Naive thymus-derived CD8-positive, alpha-beta T cell (primary cell): ENCODE measurements at regions not wholly inside any gene's neighbourhood (a gene's known extent, or its start where the extent isn't known, plus 50 kb on each side); places are given as distances from the start of the nearest gene placed in this dataset.

Experiments used
- ATAC-seq, 2 donors: fragments of 150-1000 bp; cut with Tn5 transposase in 1 of 2; sonication (Bioruptor Pico), chemical (Tn5 transposase) in 1 of 2; 1 replicate in 1 of 2; 2 replicates in 1 of 2; pipeline ENCODE4 v1.10.0; 2021; ENCODE audit warnings: mild to moderate bottlenecking in 2 of 2, moderate library complexity in 2 of 2
- POLR2A ChIA-PET: fragments of 350-600 bp; sonication (Branson Sonifier 250); formaldehyde crosslinking; loops from one replicate; lab custom pipeline; 2021; ENCODE audit warnings: antibody characterized with exemption; lab: Charles Lee
- DNase-seq, 10 donors: peaks; one replicate each; pipeline versions ENCODE4 v3.0.0 to v3.0.0-alpha.2; 2020 to 2022
- H3K27ac Mint-ChIP-seq, 10 donors: one replicate each; pipeline ENCODE4 v1.8.0; 2020 to 2022; ENCODE audit warnings: mild to moderate bottlenecking in 10 of 10, mixed read lengths in 10 of 10, moderate library complexity in 4 of 10, inconsistent platforms in 1 of 10
- H3K27me3 Mint-ChIP-seq, 5 donors: one replicate each; pipeline ENCODE4 v1.8.0; 2021 to 2022; ENCODE audit warnings: mixed read lengths in 5 of 5
- H3K36me3 Mint-ChIP-seq, 3 donors: one replicate each; pipeline ENCODE4 v1.8.0; 2020 to 2022; ENCODE audit warnings: mixed read lengths in 3 of 3, mild to moderate bottlenecking in 2 of 3, inconsistent platforms in 1 of 3
- H3K4me1 Mint-ChIP-seq, 4 donors: one replicate each; pipeline ENCODE4 v1.8.0; 2021 to 2022; ENCODE audit warnings: mixed read lengths in 4 of 4
- H3K4me3 Mint-ChIP-seq, 10 donors: one replicate each; pipeline ENCODE4 v1.8.0; 2020 to 2022; ENCODE audit warnings: mild to moderate bottlenecking in 10 of 10, mixed read lengths in 10 of 10, moderate library complexity in 6 of 10, inconsistent platforms in 1 of 10
- H3K9me3 Mint-ChIP-seq, 9 donors: one replicate each; pipeline ENCODE4 v1.8.0; 2020 to 2022; ENCODE audit warnings: mixed read lengths in 9 of 9, mild to moderate bottlenecking in 3 of 9, inconsistent platforms in 1 of 9, moderate library complexity in 1 of 9

DNA sequence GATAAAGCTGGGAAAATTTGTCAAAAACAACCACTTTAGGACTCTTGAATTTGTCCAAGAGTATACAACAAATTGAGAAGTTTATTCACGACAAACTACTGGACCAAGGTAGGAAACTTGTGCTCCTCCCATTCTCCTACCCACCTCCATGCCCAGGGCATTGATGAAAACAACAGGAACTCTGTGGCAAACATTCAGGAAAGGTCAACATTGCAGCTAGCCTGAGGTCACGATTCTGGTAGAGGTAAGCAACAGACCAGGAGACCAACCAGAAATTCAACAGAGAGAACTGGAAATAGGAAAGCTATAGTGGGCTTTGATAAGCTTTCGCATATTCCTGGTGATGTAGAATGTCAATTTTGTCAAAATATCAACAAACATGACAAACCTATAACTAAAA is 209.1 kb upstream of the CTAGE1 start:
- ATAC-seq = no peak
- H3K27ac Mint-ChIP-seq = no peak overlapping the region
- peaks cover 4 to 31% (median 8%) of the 10 kb centered on the region in 5 donors for H3K27me3 Mint-ChIP-seq
- no peak overlapping the region for H3K4me3 Mint-ChIP-seq
- no peaks in the 10 kb centered on the region for H3K4me1 Mint-ChIP-seq
- H3K9me3 Mint-ChIP-seq = peaks cover 0 to 14% (median 5%) of the 10 kb centered on the region in 9 donors
- no peaks in the 10 kb centered on the region for H3K36me3 Mint-ChIP-seq
- no peak for DNase-seq
- POLR2A ChIA-PET = no interaction called here

DNA sequence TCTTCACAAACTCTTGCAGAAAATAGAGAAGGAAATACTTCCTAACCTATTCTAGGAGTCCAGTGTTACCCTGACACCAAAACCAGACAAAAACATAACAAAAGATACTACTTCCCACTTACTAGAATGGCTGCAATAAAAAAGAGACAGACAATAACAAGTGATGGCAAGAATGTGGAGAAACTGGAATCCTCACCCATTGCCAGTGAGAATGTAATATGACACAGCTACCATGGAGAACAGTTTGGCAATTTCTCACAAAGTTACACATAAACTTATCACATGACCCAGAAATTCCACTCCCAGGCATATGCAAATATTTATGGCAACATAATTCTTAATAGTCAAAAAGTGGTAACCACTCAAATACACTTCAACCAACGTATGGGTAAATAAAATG is 209.8 kb upstream of the CTAGE1 start:
- peaks cover 4 to 31% (median 8%) of the 10 kb centered on the region in 5 donors for H3K27me3 Mint-ChIP-seq
- peaks cover 0 to 13% (median 3%) of the 10 kb centered on the region in 9 donors for H3K9me3 Mint-ChIP-seq
- no peaks in the 10 kb centered on the region for H3K4me1 Mint-ChIP-seq
- DNase-seq (no peak), ATAC-seq (no peak)
- no peak overlapping the region for H3K4me3 Mint-ChIP-seq
- no peaks in the 10 kb centered on the region for H3K36me3 Mint-ChIP-seq
- POLR2A ChIA-PET = no interaction called here
- no peak overlapping the region for H3K27ac Mint-ChIP-seq

DNA sequence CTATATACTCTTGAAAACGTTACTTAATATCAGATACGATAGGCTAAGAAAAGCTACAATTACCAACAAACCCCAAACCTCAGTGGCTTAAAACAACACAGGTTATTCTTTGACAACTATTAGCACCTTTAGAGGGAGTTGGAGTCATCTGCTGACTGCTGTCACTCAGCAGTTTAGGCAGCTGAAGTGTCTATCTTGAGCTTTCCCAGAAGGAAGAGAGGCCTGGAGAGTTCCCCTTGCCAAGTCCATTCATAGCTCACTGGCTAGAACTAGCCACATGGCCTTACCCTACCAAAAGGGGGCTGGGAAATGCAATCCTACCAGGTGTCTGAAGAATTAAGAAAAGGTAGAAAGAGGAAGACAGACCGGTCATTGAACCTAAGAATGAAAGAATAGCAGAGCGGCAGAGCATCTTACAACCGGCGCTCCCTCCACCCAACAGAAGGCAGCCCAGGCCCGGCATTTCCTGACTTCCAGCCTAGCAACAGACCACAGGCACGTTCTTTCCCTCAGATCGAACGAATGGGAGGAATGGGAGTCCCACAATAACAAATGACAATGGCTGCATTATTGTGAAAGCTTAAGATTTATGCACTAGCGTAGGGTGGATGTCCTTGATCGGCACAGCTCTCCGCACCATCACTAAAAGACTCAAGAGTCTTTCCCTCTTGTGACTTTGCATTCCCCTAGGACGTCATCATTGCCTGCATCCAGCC is 211.2 kb upstream of the CTAGE1 start:
- peaks cover 0 to 13% (median 3%) of the 10 kb centered on the region in 9 donors for H3K9me3 Mint-ChIP-seq
- DNase-seq (no peak), ATAC-seq (no peak)
- peaks cover 5 to 31% (median 7%) of the 10 kb centered on the region in 5 donors for H3K27me3 Mint-ChIP-seq
- POLR2A ChIA-PET = no interaction called here
- no peak overlapping the region for H3K4me3 Mint-ChIP-seq
- H3K36me3 Mint-ChIP-seq = no peaks in the 10 kb centered on the region
- no peak overlapping the region for H3K27ac Mint-ChIP-seq
- H3K4me1 Mint-ChIP-seq = no peaks in the 10 kb centered on the region

DNA sequence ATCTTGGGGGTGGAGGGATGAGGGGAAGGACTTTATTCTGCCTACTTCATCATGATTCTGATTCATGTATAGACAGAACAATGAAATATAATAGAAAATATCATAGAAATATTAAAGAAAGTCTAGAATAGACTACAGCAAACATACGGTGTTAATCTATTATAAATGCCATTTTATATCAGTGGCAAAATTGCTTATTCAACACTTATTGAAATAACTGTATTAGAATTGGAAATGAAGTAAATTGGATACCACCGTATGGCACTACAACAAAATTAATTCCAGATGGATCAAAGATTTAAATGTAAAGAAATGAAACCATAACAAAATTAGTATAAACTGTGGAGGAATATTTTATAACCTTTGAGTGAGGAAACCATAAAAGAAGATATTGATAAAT is 213.3 kb upstream of the CTAGE1 start:
- H3K9me3 Mint-ChIP-seq = peaks cover 0 to 19% (median 2%) of the 10 kb centered on the region in 9 donors
- POLR2A ChIA-PET = no interaction called here
- no peak overlapping the region for H3K27ac Mint-ChIP-seq
- peaks cover 2 to 24% (median 6%) of the 10 kb centered on the region in 5 donors for H3K27me3 Mint-ChIP-seq
- no peak for ATAC-seq
- no peak for DNase-seq
- no peaks in the 10 kb centered on the region for H3K4me1 Mint-ChIP-seq
- no peak overlapping the region for H3K4me3 Mint-ChIP-seq
- H3K36me3 Mint-ChIP-seq = peaks cover 0 to 2% (median 0%) of the 10 kb centered on the region in 3 donors

GRCh38 chr18:22632191-22632590 is 214.5 kb upstream of the CTAGE1 start:
- ATAC-seq (no peak), DNase-seq (no peak)
- Mint-ChIP-seq H3K27ac (no peak overlapping the region), H3K36me3 (peaks cover 0 to 5% (median 0%) of the 10 kb centered on the region in 3 donors), H3K4me1 (no peaks in the 10 kb centered on the region), H3K27me3 (peaks cover 4 to 15% (median 9%) of the 10 kb centered on the region in 5 donors), H3K4me3 (no peak overlapping the region), H3K9me3 (peaks cover 2 to 24% (median 6%) of the 10 kb centered on the region in 9 donors)
- POLR2A ChIA-PET = no interaction called here

- ATAC-seq = no peak
- Mint-ChIP-seq H3K27ac (no peak overlapping the region), H3K36me3 (peaks cover 0 to 5% (median 0%) of the 10 kb centered on the region in 3 donors), H3K9me3 (peaks cover 3 to 23% (median 11%) of the 10 kb centered on the region in 9 donors), H3K4me3 (no peak overlapping the region), H3K27me3 (peaks cover 4 to 17% (median 6%) of the 10 kb centered on the region in 5 donors), H3K4me1 (no peaks in the 10 kb centered on the region)
- no peak for DNase-seq
- POLR2A ChIA-PET = interaction anchor here (0.7 kb wide), 1 partner anchor 335 kb away, joined by 4 read pairs; no protein-coding TSS in a partner anchor
Observed at GRCh38 chr18:22634464-22634863, 216.7 kb upstream of the CTAGE1 start.

DNA sequence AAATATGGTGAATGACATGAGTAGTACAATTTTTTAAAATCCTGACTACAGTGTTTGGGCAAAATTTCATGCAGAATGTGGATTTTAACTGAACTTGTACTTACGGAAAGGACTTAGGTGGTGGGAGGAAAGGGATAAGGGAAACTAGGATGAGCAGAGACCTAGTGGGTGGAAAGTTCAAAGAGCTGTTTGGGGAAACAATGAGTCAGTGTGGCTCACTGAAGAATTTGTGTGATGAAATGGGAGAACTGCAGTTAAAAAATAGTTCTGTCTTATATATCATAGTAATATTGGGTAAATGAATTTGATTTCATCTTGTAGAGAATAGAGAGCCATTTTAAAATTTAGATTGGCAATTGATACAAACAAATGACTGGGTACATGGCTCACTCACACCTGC is 220.1 kb upstream of the CTAGE1 start:
- Mint-ChIP-seq H3K27ac (no peak overlapping the region), H3K4me1 (no peaks in the 10 kb centered on the region), H3K9me3 (peaks cover 3 to 24% (median 14%) of the 10 kb centered on the region in 9 donors), H3K27me3 (peaks cover 4 to 17% (median 6%) of the 10 kb centered on the region in 5 donors), H3K36me3 (peaks cover 0 to 12% (median 0%) of the 10 kb centered on the region in 3 donors), H3K4me3 (no peak overlapping the region)
- DNase-seq (no peak), ATAC-seq (no peak)
- POLR2A ChIA-PET = no interaction called here

GRCh38 chr18:22639026-22639463 is 221.3 kb upstream of the CTAGE1 start:
- DNase-seq = no peak
- Mint-ChIP-seq H3K27ac (no peak overlapping the region), H3K4me3 (no peak overlapping the region), H3K9me3 (peaks cover 3 to 24% (median 14%) of the 10 kb centered on the region in 9 donors), H3K27me3 (peaks cover 3 to 17% (median 6%) of the 10 kb centered on the region in 5 donors), H3K36me3 (peaks cover 0 to 12% (median 0%) of the 10 kb centered on the region in 3 donors), H3K4me1 (no peaks in the 10 kb centered on the region)
- POLR2A ChIA-PET = no interaction called here
- ATAC-seq = no peak

DNA sequence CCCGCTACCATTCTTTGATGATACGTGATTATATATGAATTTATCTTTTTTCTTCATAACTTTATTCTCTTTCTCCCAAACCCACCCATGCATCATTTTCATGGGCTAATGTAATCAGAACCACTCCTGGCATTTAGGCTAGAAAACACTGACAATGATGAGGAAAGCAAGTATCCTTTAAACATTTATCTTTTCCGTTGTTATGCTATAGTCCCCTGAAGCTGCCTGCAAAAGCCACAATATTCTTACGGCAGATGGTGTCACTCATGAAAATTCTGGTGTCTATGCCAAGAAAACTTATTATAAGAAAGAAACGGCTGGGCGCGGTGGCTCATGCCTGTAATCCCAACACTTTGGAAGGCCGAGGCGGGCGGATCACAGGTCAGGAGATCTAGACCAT is 221.8 kb upstream of the CTAGE1 start:
- H3K36me3 Mint-ChIP-seq = peaks cover 0 to 12% (median 0%) of the 10 kb centered on the region in 3 donors
- peaks cover 3 to 24% (median 14%) of the 10 kb centered on the region in 9 donors for H3K9me3 Mint-ChIP-seq
- H3K27me3 Mint-ChIP-seq = peaks cover 3 to 17% (median 4%) of the 10 kb centered on the region in 5 donors
- H3K4me1 Mint-ChIP-seq = no peaks in the 10 kb centered on the region
- no peak overlapping the region for H3K4me3 Mint-ChIP-seq
- DNase-seq (no peak), ATAC-seq (no peak)
- H3K27ac Mint-ChIP-seq = no peak overlapping the region
- POLR2A ChIA-PET = no interaction called here

- Mint-ChIP-seq H3K27me3 (peaks cover 3 to 17% (median 4%) of the 10 kb centered on the region in 5 donors), H3K4me1 (no peaks in the 10 kb centered on the region), H3K27ac (no peak overlapping the region), H3K9me3 (peaks cover 3 to 24% (median 13%) of the 10 kb centered on the region in 9 donors), H3K36me3 (peaks cover 0 to 12% (median 0%) of the 10 kb centered on the region in 3 donors), H3K4me3 (no peak overlapping the region)
- POLR2A ChIA-PET = no interaction called here
- ATAC-seq = no peak
- no peak for DNase-seq
Observed at GRCh38 chr18:22640281-22640842, 222.6 kb upstream of the CTAGE1 start.

DNA sequence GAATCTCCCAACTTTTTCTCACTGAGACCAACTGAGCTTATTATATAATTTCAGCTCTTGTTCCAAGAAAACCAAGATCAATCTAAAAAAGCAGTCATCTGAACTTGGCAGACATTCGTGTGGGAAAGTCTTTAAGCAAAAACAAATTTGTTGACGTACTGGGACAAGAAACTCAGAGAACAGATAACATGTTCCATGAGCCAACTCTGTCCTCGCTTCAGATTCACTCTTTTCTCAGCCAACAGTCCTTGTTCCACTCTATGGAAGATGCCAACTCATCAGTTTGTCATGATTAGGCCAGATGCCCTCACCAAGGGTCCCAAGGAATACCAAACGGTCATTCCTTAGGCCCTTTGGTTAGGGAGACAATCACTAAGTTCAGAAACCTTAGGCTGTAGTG is 224.2 kb upstream of the CTAGE1 start:
- H3K27ac Mint-ChIP-seq = no peak overlapping the region
- ATAC-seq = no peak
- no peak overlapping the region for H3K4me3 Mint-ChIP-seq
- no peak for DNase-seq
- H3K27me3 Mint-ChIP-seq = peaks cover 0 to 17% (median 3%) of the 10 kb centered on the region in 5 donors
- no peaks in the 10 kb centered on the region for H3K4me1 Mint-ChIP-seq
- POLR2A ChIA-PET = no interaction called here
- H3K36me3 Mint-ChIP-seq = peaks cover 0 to 7% (median 0%) of the 10 kb centered on the region in 3 donors
- H3K9me3 Mint-ChIP-seq = peaks cover 0 to 15% (median 4%) of the 10 kb centered on the region in 9 donors

DNA sequence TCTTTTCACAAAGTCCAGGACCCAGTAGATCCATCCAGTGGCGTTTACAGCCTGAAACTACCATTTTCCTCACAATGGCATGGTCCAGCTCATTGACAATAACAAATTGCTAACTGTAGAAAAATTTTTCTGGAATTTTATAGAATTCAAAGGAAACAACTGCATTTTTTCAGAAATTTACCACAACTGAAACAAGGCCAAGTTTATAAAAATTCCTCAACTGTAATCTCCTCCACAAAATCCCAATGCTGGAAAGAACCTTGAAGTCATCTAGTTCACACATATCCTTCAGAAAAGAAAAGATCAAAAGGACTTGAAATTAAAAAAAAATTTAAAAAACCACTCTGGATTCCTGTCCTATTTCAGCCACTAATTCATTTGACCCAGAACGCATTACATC is 226.0 kb upstream of the CTAGE1 start:
- no peak for DNase-seq
- Mint-ChIP-seq H3K4me1 (no peaks in the 10 kb centered on the region), H3K27ac (no peak overlapping the region), H3K4me3 (no peak overlapping the region), H3K36me3 (peaks cover 0 to 7% (median 0%) of the 10 kb centered on the region in 3 donors), H3K27me3 (peaks cover 0 to 5% (median 3%) of the 10 kb centered on the region in 5 donors), H3K9me3 (peaks cover 0 to 11% (median 4%) of the 10 kb centered on the region in 9 donors)
- no peak for ATAC-seq
- POLR2A ChIA-PET = no interaction called here

GRCh38 chr18:22650247-22650646 is 232.5 kb upstream of the CTAGE1 start:
- H3K4me1 Mint-ChIP-seq = no peaks in the 10 kb centered on the region
- H3K9me3 Mint-ChIP-seq = peaks cover 0 to 33% (median 13%) of the 10 kb centered on the region in 9 donors
- no peak for ATAC-seq
- H3K27ac Mint-ChIP-seq = no peak overlapping the region
- H3K27me3 Mint-ChIP-seq = peaks cover 9 to 14% (median 11%) of the 10 kb centered on the region in 5 donors
- POLR2A ChIA-PET = no interaction called here
- peaks cover 0 to 15% (median 0%) of the 10 kb centered on the region in 3 donors for H3K36me3 Mint-ChIP-seq
- DNase-seq = no peak
- H3K4me3 Mint-ChIP-seq = no peak overlapping the region
